Astrocyte (in vitro differentiated cells and primary cell): ENCODE measurements at regions not wholly inside any gene's neighbourhood (a gene's known extent, or its start where the extent isn't known, plus 50 kb on each side); places are given as distances from the start of the nearest gene placed in this dataset.

ENCODE experiments used
- DNase-seq: peaks from one replicate; pipeline ENCODE4 v3.0.0-alpha.2; 2010; ENCODE audit warnings: low read depth
- FAIRE-seq: peaks from 2 replicates; lab custom pipeline; 2011; peaks lifted over from hg19 to GRCh38; lab: Jason Lieb, UNC
- H2AFZ ChIP-seq: 2 replicates; pipeline ENCODE4 v1.6.0; 2012; ENCODE audit warnings: low read depth, low read length, inconsistent platforms
- H3K27ac ChIP-seq: 2 replicates; pipeline ENCODE4 v1.5.1; 2011; ENCODE audit warnings: low read depth, low read length, inconsistent platforms
- H3K27me3 ChIP-seq: 2 replicates; pipeline ENCODE4 v1.6.0; 2011; ENCODE audit warnings: low read length, inconsistent platforms; ENCODE audit not compliant: insufficient read depth
- H3K36me3 ChIP-seq: 2 replicates; pipeline ENCODE4 v1.5.1; 2011; ENCODE audit warnings: low read length, inconsistent platforms; ENCODE audit not compliant: insufficient read depth
- H3K4me1 ChIP-seq: 2 replicates; pipeline ENCODE4 v1.5.1; 2011; ENCODE audit warnings: low read length, inconsistent platforms; ENCODE audit not compliant: insufficient read depth
- H3K4me2 ChIP-seq: 2 replicates; pipeline ENCODE4 v1.6.0; 2012; ENCODE audit warnings: low read length, inconsistent platforms
- H3K4me3 ChIP-seq: 2 replicates; pipeline ENCODE4 v1.5.1; 2011; ENCODE audit warnings: low read depth, mild to moderate bottlenecking, low read length, inconsistent platforms; ENCODE audit not compliant: insufficient read depth
- H3K79me2 ChIP-seq: 2 replicates; pipeline ENCODE4 v1.6.0; 2012; ENCODE audit warnings: mild to moderate bottlenecking, low read length, inconsistent platforms; ENCODE audit not compliant: insufficient read depth
- H3K9ac ChIP-seq: 2 replicates; pipeline ENCODE4 v1.6.0; 2012; ENCODE audit warnings: mild to moderate bottlenecking, low read length, inconsistent platforms
- H3K9me3 ChIP-seq: 2 replicates; pipeline ENCODE4 v1.5.1; 2012; ENCODE audit warnings: low read depth, mild to moderate bottlenecking, low read length, inconsistent platforms; ENCODE audit not compliant: insufficient read depth
- H4K20me1 ChIP-seq: 2 replicates; pipeline ENCODE4 v1.6.0; 2012; ENCODE audit warnings: low read length, inconsistent platforms; ENCODE audit not compliant: insufficient read depth
- H3K27ac Mint-ChIP-seq: one replicate; pipeline ENCODE4 v1.8.0; 2021; ENCODE audit warnings: mild to moderate bottlenecking, mixed read lengths; ENCODE audit not compliant: unreplicated experiment
- H3K27me3 Mint-ChIP-seq: one replicate; pipeline ENCODE4 v1.8.0; 2021; ENCODE audit warnings: low read depth, mixed read lengths; ENCODE audit not compliant: unreplicated experiment
- H3K36me3 Mint-ChIP-seq: one replicate; pipeline ENCODE4 v1.8.0; 2021; ENCODE audit warnings: low read depth, mixed read lengths; ENCODE audit not compliant: unreplicated experiment
- H3K4me1 Mint-ChIP-seq: one replicate; pipeline ENCODE4 v1.8.0; 2021; ENCODE audit warnings: low read depth, mixed read lengths; ENCODE audit not compliant: unreplicated experiment
- H3K4me3 Mint-ChIP-seq: one replicate; pipeline ENCODE4 v1.8.0; 2021; ENCODE audit warnings: mild to moderate bottlenecking, moderate library complexity, mixed read lengths; ENCODE audit not compliant: unreplicated experiment
- H3K9me3 Mint-ChIP-seq: one replicate; pipeline ENCODE4 v1.8.0; 2021; ENCODE audit warnings: mild to moderate bottlenecking, mixed read lengths; ENCODE audit not compliant: unreplicated experiment
- EZH2 ChIP-seq: IDR thresholded peaks from 2 replicates; pipeline ENCODE4 v1.6.1; 2012; ENCODE audit warnings: mild to moderate bottlenecking, low read length, inconsistent platforms; ENCODE audit not compliant: insufficient read depth
- TF ChIP-seq, protein P1 (sequence below): IDR thresholded peaks from 2 replicates; pipeline ENCODE4 v1.5.1; 2011; ENCODE audit warnings: low read depth, mild to moderate bottlenecking, inconsistent platforms, low read length, moderate library complexity; ENCODE audit not compliant: insufficient read depth

- Histone ChIP-seq H3K4me3 (no peak overlapping the region), H4K20me1 (no peaks in the 10 kb centered on the region), H3K9me3 (no peaks in the 10 kb centered on the region), H3K79me2 (no peaks in the 10 kb centered on the region), H2AFZ (no peak overlapping the region), H3K9ac (no peak overlapping the region), H3K36me3 (no peaks in the 10 kb centered on the region), H3K4me1 (no peaks in the 10 kb centered on the region), H3K27ac (no peak overlapping the region), H3K4me2 (no peak overlapping the region), H3K27me3 (no peaks in the 10 kb centered on the region)
- no peak overlapping the region for H3K27ac Mint-ChIP-seq
- FAIRE-seq = no peak
- TF ChIP-seq, protein P1, sequence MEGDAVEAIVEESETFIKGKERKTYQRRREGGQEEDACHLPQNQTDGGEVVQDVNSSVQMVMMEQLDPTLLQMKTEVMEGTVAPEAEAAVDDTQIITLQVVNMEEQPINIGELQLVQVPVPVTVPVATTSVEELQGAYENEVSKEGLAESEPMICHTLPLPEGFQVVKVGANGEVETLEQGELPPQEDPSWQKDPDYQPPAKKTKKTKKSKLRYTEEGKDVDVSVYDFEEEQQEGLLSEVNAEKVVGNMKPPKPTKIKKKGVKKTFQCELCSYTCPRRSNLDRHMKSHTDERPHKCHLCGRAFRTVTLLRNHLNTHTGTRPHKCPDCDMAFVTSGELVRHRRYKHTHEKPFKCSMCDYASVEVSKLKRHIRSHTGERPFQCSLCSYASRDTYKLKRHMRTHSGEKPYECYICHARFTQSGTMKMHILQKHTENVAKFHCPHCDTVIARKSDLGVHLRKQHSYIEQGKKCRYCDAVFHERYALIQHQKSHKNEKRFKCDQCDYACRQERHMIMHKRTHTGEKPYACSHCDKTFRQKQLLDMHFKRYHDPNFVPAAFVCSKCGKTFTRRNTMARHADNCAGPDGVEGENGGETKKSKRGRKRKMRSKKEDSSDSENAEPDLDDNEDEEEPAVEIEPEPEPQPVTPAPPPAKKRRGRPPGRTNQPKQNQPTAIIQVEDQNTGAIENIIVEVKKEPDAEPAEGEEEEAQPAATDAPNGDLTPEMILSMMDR = no peak
- TF ChIP-seq EZH2 = no peak
- H3K27me3 Mint-ChIP-seq = peaks cover 3% of the 10 kb centered on the region
- DNase-seq = no peak
- peaks cover 4% of the 10 kb centered on the region for H3K9me3 Mint-ChIP-seq
- no peak overlapping the region for H3K4me3 Mint-ChIP-seq
- H3K36me3 Mint-ChIP-seq = no peaks in the 10 kb centered on the region
- peaks cover 18% of the 10 kb centered on the region for H3K4me1 Mint-ChIP-seq
Measured at GRCh38 chr4:169818063-169818679, 60.4 kb upstream of the HPF1 start.

- TF ChIP-seq, protein P1 = no peak
- no peak for TF ChIP-seq EZH2
- Histone ChIP-seq H3K4me3 (no peak overlapping the region), H3K9ac (no peak overlapping the region), H3K27me3 (no peaks in the 10 kb centered on the region), H4K20me1 (no peaks in the 10 kb centered on the region), H3K9me3 (no peaks in the 10 kb centered on the region), H3K4me2 (no peak overlapping the region), H3K27ac (no peak overlapping the region), H3K36me3 (no peaks in the 10 kb centered on the region), H3K79me2 (no peaks in the 10 kb centered on the region), H2AFZ (no peak overlapping the region), H3K4me1 (no peaks in the 10 kb centered on the region)
- peak; percentile 23 for FAIRE-seq
- H3K4me1 Mint-ChIP-seq = peaks cover 26% of the 10 kb centered on the region
- peak; percentile 27 for DNase-seq
- H3K27ac Mint-ChIP-seq = peak overlapping the region; percentile 70
- H3K4me3 Mint-ChIP-seq = no peak overlapping the region
- peaks cover 3% of the 10 kb centered on the region for H3K27me3 Mint-ChIP-seq
- H3K36me3 Mint-ChIP-seq = no peaks in the 10 kb centered on the region
- peaks cover 4% of the 10 kb centered on the region for H3K9me3 Mint-ChIP-seq
Measured at GRCh38 chr4:169815606-169816005, 57.9 kb upstream of the HPF1 start.

GRCh38 chr4:169811476-169811875 is 53.7 kb upstream of the HPF1 start:
- no peaks in the 10 kb centered on the region for H3K36me3 ChIP-seq
- no peak overlapping the region for H3K9ac ChIP-seq
- DNase-seq (no peak), FAIRE-seq (peak; percentile 37)
- no peak overlapping the region for H2AFZ ChIP-seq
- no peaks in the 10 kb centered on the region for H4K20me1 ChIP-seq
- no peak overlapping the region for H3K4me3 Mint-ChIP-seq
- H3K4me3 ChIP-seq = no peak overlapping the region
- no peak overlapping the region for H3K27ac ChIP-seq
- H3K4me2 ChIP-seq = no peak overlapping the region
- peaks cover 4% of the 10 kb centered on the region for H3K27me3 Mint-ChIP-seq
- TF ChIP-seq, protein P1 = no peak
- TF ChIP-seq EZH2 = no peak
- H3K27me3 ChIP-seq = peaks cover 3% of the 10 kb centered on the region
- no peaks in the 10 kb centered on the region for H3K36me3 Mint-ChIP-seq
- H3K9me3 ChIP-seq = no peaks in the 10 kb centered on the region
- H3K27ac Mint-ChIP-seq = no peak overlapping the region
- no peaks in the 10 kb centered on the region for H3K4me1 ChIP-seq
- H3K79me2 ChIP-seq = no peaks in the 10 kb centered on the region
- no peaks in the 10 kb centered on the region for H3K9me3 Mint-ChIP-seq
- peaks cover 21% of the 10 kb centered on the region for H3K4me1 Mint-ChIP-seq
